HUES6 (cell line): ENCODE measurements at regions not wholly inside any gene's neighbourhood (a gene's known extent, or its start where the extent isn't known, plus 50 kb on each side); places are given as distances from the start of the nearest gene placed in this dataset.

Experiments used
- H3K27ac ChIP-seq: 2 replicates; pipeline ENCODE4 v1.7.0; 2013; ENCODE audit warnings: low read depth, mild to moderate bottlenecking, low read length, inconsistent platforms
- H3K27me3 ChIP-seq: 2 replicates; pipeline ENCODE4 v1.6.1; 2013; ENCODE audit warnings: low read length; ENCODE audit not compliant: control insufficient read depth, insufficient read depth
- H3K36me3 ChIP-seq: 2 replicates; pipeline ENCODE4 v1.6.1; 2013; ENCODE audit warnings: low read length; ENCODE audit not compliant: control insufficient read depth, insufficient read depth
- H3K4me1 ChIP-seq: 2 replicates; pipeline ENCODE4 v1.6.1; 2013; ENCODE audit warnings: low read length; ENCODE audit not compliant: control insufficient read depth, insufficient read depth
- H3K4me3 ChIP-seq: 2 replicates; pipeline ENCODE4 v1.5.1; 2013; ENCODE audit warnings: low read depth, low read length
- H3K9ac ChIP-seq: one replicate; pipeline ENCODE4 v1.6.1; 2013; ENCODE audit warnings: mild to moderate bottlenecking, low read length
- H3K9me3 ChIP-seq: 2 replicates; pipeline ENCODE4 v1.6.1; 2013; ENCODE audit warnings: low read depth, low read length; ENCODE audit not compliant: control insufficient read depth, insufficient read depth

GRCh38 chr14:95034788-95035187 lies 122.5 kb downstream of the DICER1 start:
- H3K9ac ChIP-seq: no peak overlapping the region
- no peaks in the 10 kb centered on the region for H3K36me3 ChIP-seq
- no peaks in the 10 kb centered on the region for H3K27me3 ChIP-seq
- no peaks in the 10 kb centered on the region for H3K4me1 ChIP-seq
- H3K4me3 ChIP-seq: no peak overlapping the region
- no peak overlapping the region for H3K27ac ChIP-seq
- peaks cover 6% of the 10 kb centered on the region; the same call in 1 of the 2 replicates for H3K9me3 ChIP-seq

DNA sequence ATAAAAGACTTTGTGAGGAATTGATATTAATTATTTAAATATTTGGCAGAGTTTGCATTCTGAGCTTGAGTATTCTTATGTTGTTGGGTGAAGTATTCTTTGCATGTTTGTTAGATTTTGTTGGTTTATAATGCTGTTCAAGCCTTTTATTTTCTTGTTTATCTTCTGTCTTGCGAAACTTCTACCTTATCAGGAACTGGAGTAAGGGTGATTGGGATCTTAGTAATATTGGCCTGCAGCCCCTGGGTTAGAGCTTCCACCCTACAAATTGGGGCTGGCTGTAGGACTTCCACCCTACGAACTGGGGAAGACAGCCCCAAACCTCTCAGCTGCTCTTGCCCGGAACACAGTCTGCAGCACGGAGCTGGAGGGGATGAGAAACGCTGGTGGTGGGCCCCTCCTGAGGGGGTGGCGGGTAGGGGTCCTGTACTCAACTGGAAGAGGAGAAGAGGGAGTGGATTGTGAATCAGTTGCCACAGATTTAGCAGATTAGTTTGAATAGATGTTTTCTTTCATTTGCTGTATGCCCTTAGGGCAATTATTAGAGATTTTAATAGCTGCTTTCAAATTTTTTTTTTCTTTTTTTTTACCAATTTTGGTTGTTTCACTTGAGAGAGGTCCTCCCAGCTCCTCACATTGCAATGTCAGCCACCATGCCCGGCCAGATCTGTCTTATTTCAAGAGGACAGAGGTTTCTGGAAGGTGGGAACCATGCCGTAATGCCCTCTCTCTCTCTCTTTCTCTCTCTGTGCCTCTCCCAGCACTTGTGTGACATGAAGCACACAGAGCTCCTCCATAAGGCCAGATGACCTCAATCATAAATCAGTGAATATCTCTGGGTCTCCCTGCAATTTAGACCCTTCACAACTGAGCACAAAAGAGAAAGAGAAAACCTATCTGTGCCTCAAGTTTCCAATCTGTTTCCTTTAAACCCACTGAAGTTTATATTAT lies 123.4 kb downstream of the DICER1 start:
- no peaks in the 10 kb centered on the region for H3K27me3 ChIP-seq
- no peak overlapping the region for H3K27ac ChIP-seq
- H3K4me3 ChIP-seq: no peak overlapping the region
- no peak overlapping the region for H3K9ac ChIP-seq
- H3K36me3 ChIP-seq: no peaks in the 10 kb centered on the region
- peaks cover 6% of the 10 kb centered on the region; the same call in 1 of the 2 replicates for H3K9me3 ChIP-seq
- H3K4me1 ChIP-seq: no peaks in the 10 kb centered on the region

DNA sequence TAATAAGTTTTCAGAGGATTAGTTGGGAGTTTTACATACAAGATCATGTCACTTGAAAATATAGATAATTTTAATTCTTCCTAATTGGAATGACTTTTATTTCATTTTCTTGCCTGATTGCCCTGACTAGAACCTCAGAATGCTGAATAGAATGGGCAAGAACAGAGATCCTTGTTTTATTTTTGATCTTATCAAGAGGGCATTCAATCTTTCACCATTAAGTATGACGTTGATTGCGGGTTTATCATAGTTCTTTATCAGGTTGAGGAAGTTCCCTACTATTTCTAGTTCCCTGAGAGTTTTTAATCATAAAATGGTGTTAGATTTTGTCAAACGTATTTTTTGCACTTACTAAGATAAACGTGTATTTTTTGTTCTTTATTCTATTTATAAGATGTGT lies 124.3 kb downstream of the DICER1 start:
- H3K9ac ChIP-seq: no peak overlapping the region
- H3K27me3 ChIP-seq: no peaks in the 10 kb centered on the region
- H3K4me3 ChIP-seq: no peak overlapping the region
- H3K36me3 ChIP-seq: no peaks in the 10 kb centered on the region
- H3K27ac ChIP-seq: no peak overlapping the region
- H3K4me1 ChIP-seq: no peaks in the 10 kb centered on the region
- peaks cover 6% of the 10 kb centered on the region; the same call in 1 of the 2 replicates for H3K9me3 ChIP-seq

DNA sequence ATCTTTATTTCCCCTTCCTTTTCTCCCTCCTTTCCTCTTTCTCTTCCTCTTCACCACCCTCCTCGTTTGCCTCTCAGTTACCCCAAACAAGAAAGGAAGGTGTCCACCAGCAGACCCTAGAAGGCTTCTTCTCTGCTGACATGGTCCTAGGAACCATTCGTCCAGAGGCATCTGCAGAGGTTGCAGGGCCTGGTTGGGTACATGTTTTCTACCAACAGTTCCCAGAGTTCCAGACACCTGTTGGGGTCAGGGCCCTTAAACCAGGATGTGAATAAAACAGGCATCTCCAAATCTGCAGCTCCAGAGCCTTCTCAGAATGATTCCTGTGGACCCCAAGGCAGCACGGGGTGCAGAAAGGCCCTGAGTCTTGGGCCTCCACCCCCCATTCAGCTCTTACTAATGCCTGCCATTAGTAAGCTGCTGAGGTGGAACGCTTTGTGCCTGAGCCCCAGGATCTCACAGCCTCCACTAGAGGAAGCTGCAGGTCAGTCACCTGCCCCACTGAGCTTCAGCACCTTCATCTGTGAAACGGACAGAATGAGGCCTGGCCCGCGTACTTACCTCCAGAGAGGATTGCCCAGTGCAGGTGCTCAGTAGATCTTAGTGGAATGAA lies 130.4 kb downstream of the DICER1 start:
- H3K4me3 ChIP-seq: no peak overlapping the region
- H3K9ac ChIP-seq: no peak overlapping the region
- peaks cover 7% of the 10 kb centered on the region; the same call in 1 of the 2 replicates for H3K9me3 ChIP-seq
- H3K27ac ChIP-seq: no peak overlapping the region
- H3K36me3 ChIP-seq: no peaks in the 10 kb centered on the region
- H3K4me1 ChIP-seq: no peaks in the 10 kb centered on the region
- H3K27me3 ChIP-seq: no peaks in the 10 kb centered on the region

- Histone ChIP-seq H3K4me1 (no peaks in the 10 kb centered on the region), H3K27me3 (no peaks in the 10 kb centered on the region), H3K36me3 (no peaks in the 10 kb centered on the region), H3K9me3 (peaks cover 3% of the 10 kb centered on the region; the same call in 1 of the 2 replicates), H3K9ac (no peak overlapping the region), H3K27ac (no peak overlapping the region), H3K4me3 (no peak overlapping the region)
Observed at GRCh38 chr14:95025941-95026340, 131.4 kb downstream of the DICER1 start.

DNA sequence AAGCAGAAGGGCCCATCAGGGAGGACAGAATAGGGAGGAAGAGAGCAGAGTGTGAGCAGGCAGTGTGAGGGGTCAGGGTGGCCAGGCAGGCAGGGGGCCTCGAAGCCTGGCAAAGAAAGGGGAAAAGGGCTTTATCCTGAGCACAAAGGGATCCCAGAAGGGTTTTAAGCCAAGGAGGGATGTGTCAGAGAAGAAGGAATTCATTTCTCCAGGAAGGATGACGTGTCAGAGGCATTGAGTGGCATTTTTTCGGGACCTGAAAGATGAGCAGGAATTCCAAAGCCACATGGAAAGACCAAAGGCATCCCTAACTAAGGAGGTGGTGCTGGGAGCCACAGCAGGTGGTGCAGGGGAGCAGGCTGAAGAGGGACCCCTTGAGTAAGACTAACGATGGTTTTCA lies 132.1 kb downstream of the DICER1 start:
- H3K27ac ChIP-seq: no peak overlapping the region

GRCh38 chr14:95024380-95024779 lies 132.9 kb downstream of the DICER1 start:
- H3K36me3 ChIP-seq: no peaks in the 10 kb centered on the region
- H3K4me1 ChIP-seq: no peaks in the 10 kb centered on the region
- no peak overlapping the region for H3K4me3 ChIP-seq
- H3K9me3 ChIP-seq: peaks cover 3% of the 10 kb centered on the region; the same call in 1 of the 2 replicates
- H3K9ac ChIP-seq: no peak overlapping the region
- no peak overlapping the region for H3K27ac ChIP-seq
- H3K27me3 ChIP-seq: no peaks in the 10 kb centered on the region

More for the DNA sequence above, 132.1 kb downstream of the DICER1 start:
- Histone ChIP-seq H3K9ac (no peak overlapping the region), H3K9me3 (peaks cover 3% of the 10 kb centered on the region; the same call in 1 of the 2 replicates), H3K36me3 (no peaks in the 10 kb centered on the region), H3K4me3 (no peak overlapping the region), H3K4me1 (no peaks in the 10 kb centered on the region), H3K27me3 (no peaks in the 10 kb centered on the region)

- H3K36me3 ChIP-seq: no peaks in the 10 kb centered on the region
- no peak overlapping the region for H3K27ac ChIP-seq
- H3K27me3 ChIP-seq: no peaks in the 10 kb centered on the region
- no peak overlapping the region for H3K9ac ChIP-seq
- H3K4me3 ChIP-seq: no peak overlapping the region
- H3K4me1 ChIP-seq: no peaks in the 10 kb centered on the region
- peaks cover 3% of the 10 kb centered on the region; the same call in 1 of the 2 replicates for H3K9me3 ChIP-seq
Observed at GRCh38 chr14:95023886-95024285, 133.4 kb downstream of the DICER1 start.

GRCh38 chr14:95023115-95023514 lies 134.2 kb downstream of the DICER1 start:
- no peaks in the 10 kb centered on the region for H3K4me1 ChIP-seq
- H3K9ac ChIP-seq: no peak overlapping the region
- H3K27ac ChIP-seq: no peak overlapping the region

DNA sequence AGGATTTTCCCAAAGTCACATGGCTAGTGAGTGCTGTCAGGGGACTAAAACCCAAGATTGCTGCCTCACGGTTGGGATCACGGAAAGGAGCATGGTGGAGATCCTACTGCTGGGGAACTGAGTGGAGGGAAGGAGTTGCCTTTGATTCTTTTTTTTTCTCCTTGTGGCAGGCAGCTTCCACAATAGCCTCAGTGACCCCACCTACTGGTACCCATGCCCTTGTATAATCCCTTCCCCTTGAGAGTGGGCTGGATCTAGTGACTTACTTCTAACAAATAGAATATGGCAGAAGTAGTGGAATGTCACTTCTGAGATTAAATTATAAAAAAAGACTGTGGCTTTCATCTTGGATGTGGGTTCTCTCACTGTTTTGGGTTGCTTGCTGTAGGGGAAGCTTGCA lies 135.7 kb downstream of the DICER1 start:
- H3K9me3 ChIP-seq: peaks cover 3% of the 10 kb centered on the region; the same call in 1 of the 2 replicates
- no peak overlapping the region for H3K4me3 ChIP-seq
- no peak overlapping the region for H3K9ac ChIP-seq
- no peaks in the 10 kb centered on the region for H3K27me3 ChIP-seq
- no peaks in the 10 kb centered on the region for H3K36me3 ChIP-seq
- H3K27ac ChIP-seq: no peak overlapping the region
- no peaks in the 10 kb centered on the region for H3K4me1 ChIP-seq

More at GRCh38 chr14:95023115-95023514, 134.2 kb downstream of the DICER1 start:
- H3K4me3 ChIP-seq: no peak overlapping the region
- H3K27me3 ChIP-seq: no peaks in the 10 kb centered on the region
- no peaks in the 10 kb centered on the region for H3K36me3 ChIP-seq
- peaks cover 3% of the 10 kb centered on the region; the same call in 1 of the 2 replicates for H3K9me3 ChIP-seq

GRCh38 chr14:95018821-95019220 lies 138.5 kb downstream of the DICER1 start:
- peaks cover 3% of the 10 kb centered on the region; the same call in 1 of the 2 replicates for H3K9me3 ChIP-seq
- no peaks in the 10 kb centered on the region for H3K4me1 ChIP-seq
- no peaks in the 10 kb centered on the region for H3K36me3 ChIP-seq
- no peak overlapping the region for H3K9ac ChIP-seq
- no peaks in the 10 kb centered on the region for H3K27me3 ChIP-seq
- H3K4me3 ChIP-seq: no peak overlapping the region
- H3K27ac ChIP-seq: no peak overlapping the region
